HEK293 (cell line): ENCODE measurements at regions not wholly inside any gene's neighbourhood (a gene's known extent, or its start where the extent isn't known, plus 50 kb on each side); places are given as distances from the start of the nearest gene placed in this dataset.
A peak's percentile ranks its signal among the peaks of the same experiment; 100 is the strongest.
"Not testable (repeated sequence)": the region's sequence is repeated elsewhere in the genome, so short reads cannot be mapped to it uniquely, and the experiment has no call there.

Experiments used
- CTCF ChIA-PET: fragments of 350-600 bp; formaldehyde crosslinking; extraction: SDS; loops from one replicate; lab custom pipeline; 2021; ENCODE audit warnings: antibody characterized with exemption; lab: Yijun Ruan, JAX
- POLR2A ChIA-PET: fragments of 300-600 bp; formaldehyde crosslinking; extraction: SDS; loops from one replicate; lab custom pipeline; 2020; ENCODE audit warnings: antibody characterized with exemption, inconsistent platforms; lab: Yijun Ruan, JAX
- H3K27ac ChIP-seq: fragments of 200-500 bp; sonication (Bioruptor generic); 2 replicates; pipeline ENCODE4 v1.5.1; 2014; ENCODE audit warnings: low read depth, low read length, control low read depth, inconsistent platforms; ENCODE audit errors: extremely low read depth
- H3K36me3 ChIP-seq, 2 experiments: fragments of 200-500 bp in 1 of 2; sonication (Bioruptor generic) in 1 of 2; 1 replicate in 1 of 2; 2 replicates in 1 of 2; pipeline ENCODE4 v1.5.1; 2014 to 2017; ENCODE audit warnings: inconsistent platforms in 2 of 2, low read length in 2 of 2; ENCODE audit not compliant: control insufficient read depth in 2 of 2, insufficient read depth in 1 of 2
- H3K4me1 ChIP-seq: fragments of 200-500 bp; sonication (Bioruptor generic); 2 replicates; pipeline ENCODE4 v1.5.1; 2014; ENCODE audit warnings: mild to moderate bottlenecking, low read length, inconsistent platforms; ENCODE audit not compliant: control insufficient read depth, insufficient read depth
- H3K4me3 ChIP-seq: 2 replicates; pipeline ENCODE4 v1.5.1; 2011; ENCODE audit warnings: low read depth, mild to moderate bottlenecking, control low read depth, low read length, moderate library complexity
- H3K9me3 ChIP-seq: fragments of 200-500 bp; sonication (Bioruptor generic); 2 replicates; pipeline ENCODE4 v1.5.1; 2014; ENCODE audit warnings: low read depth, low read length, inconsistent platforms; ENCODE audit not compliant: control insufficient read depth, insufficient read depth
- BCL11B ChIP-seq: fragments of 450-650 bp; formaldehyde crosslinking; IDR thresholded peaks from 2 replicates; pipeline ENCODE4 v1.5.1; 2016; ENCODE audit warnings: low read depth, missing biosample characterization, missing genetic modification characterization
- KLF1 ChIP-seq: fragments of 450-650 bp; formaldehyde crosslinking; IDR thresholded peaks from 2 replicates; pipeline ENCODE4 v1.5.1; 2016; ENCODE audit warnings: missing biosample characterization, missing genetic modification characterization
- MZF1 ChIP-seq: fragments of 450-650 bp; formaldehyde crosslinking; IDR thresholded peaks from 2 replicates; pipeline ENCODE4 v1.5.1; 2017; ENCODE audit warnings: missing biosample characterization, missing genetic modification characterization, borderline replicate concordance
- PRDM1 ChIP-seq: fragments of 450-650 bp; formaldehyde crosslinking; IDR thresholded peaks from 2 replicates; pipeline ENCODE4; 2016; ENCODE audit warnings: missing biosample characterization, missing genetic modification characterization
- ZNF10 ChIP-seq: fragments of 450-650 bp; formaldehyde crosslinking; IDR thresholded peaks from 2 replicates; pipeline ENCODE4 v1.5.1; 2017; ENCODE audit warnings: missing biosample characterization, missing genetic modification characterization
- ZNF114 ChIP-seq: fragments of 450-650 bp; formaldehyde crosslinking; IDR thresholded peaks from 2 replicates; pipeline ENCODE4 v1.5.0; 2017; ENCODE audit warnings: missing biosample characterization, missing genetic modification characterization
- ZNF132 ChIP-seq: fragments of 450-650 bp; formaldehyde crosslinking; IDR thresholded peaks from 2 replicates; pipeline ENCODE4 v1.5.1; 2017; ENCODE audit warnings: missing biosample characterization, missing genetic modification characterization, borderline replicate concordance
- ZNF146 ChIP-seq: fragments of 450-650 bp; formaldehyde crosslinking; IDR thresholded peaks from 2 replicates; pipeline ENCODE4 v1.5.1; 2016; ENCODE audit warnings: missing biosample characterization, missing genetic modification characterization
- ZNF335 ChIP-seq: fragments of 450-650 bp; formaldehyde crosslinking; conservative IDR thresholded peaks from 2 replicates; pipeline ENCODE4 v1.5.1; 2016; ENCODE audit warnings: missing biosample characterization, missing genetic modification characterization
- ZNF530 ChIP-seq: fragments of 450-650 bp; formaldehyde crosslinking; IDR thresholded peaks from 2 replicates; pipeline ENCODE4 v1.5.1; 2016; ENCODE audit warnings: low read depth, missing biosample characterization, missing genetic modification characterization
- ZNF548 ChIP-seq: fragments of 450-650 bp; formaldehyde crosslinking; IDR thresholded peaks from 2 replicates; pipeline ENCODE4 v1.5.1; 2016; ENCODE audit warnings: missing biosample characterization, missing genetic modification characterization
- ZNF621 ChIP-seq: fragments of 450-650 bp; formaldehyde crosslinking; IDR thresholded peaks from 2 replicates; pipeline ENCODE4 v1.5.1; 2017; ENCODE audit warnings: missing biosample characterization, missing genetic modification characterization
- ZNF624 ChIP-seq: fragments of 450-650 bp; formaldehyde crosslinking; IDR thresholded peaks from 2 replicates; pipeline ENCODE4 v1.5.1; 2017; ENCODE audit warnings: missing biosample characterization, missing genetic modification characterization
- ZNF629 ChIP-seq: fragments of 450-650 bp; formaldehyde crosslinking; IDR thresholded peaks from 2 replicates; pipeline ENCODE4 v1.5.1; 2017; ENCODE audit warnings: missing biosample characterization, missing genetic modification characterization
- ZNF658 ChIP-seq: fragments of 450-650 bp; formaldehyde crosslinking; IDR thresholded peaks from 2 replicates; pipeline ENCODE4; 2016; ENCODE audit warnings: missing biosample characterization, missing genetic modification characterization
- ZSCAN23 ChIP-seq: fragments of 450-650 bp; formaldehyde crosslinking; IDR thresholded peaks from 2 replicates; pipeline ENCODE4 v1.5.1; 2016; ENCODE audit warnings: missing biosample characterization, missing genetic modification characterization
- TF ChIP-seq, protein P1 (sequence below): fragments of 450-650 bp; formaldehyde crosslinking; conservative IDR thresholded peaks from 2 replicates; pipeline ENCODE4 v1.5.1; 2016; ENCODE audit warnings: low read depth, missing biosample characterization, missing genetic modification characterization
- TF ChIP-seq, protein P2 (sequence below): fragments of 450-650 bp; formaldehyde crosslinking; IDR thresholded peaks from 2 replicates; pipeline ENCODE4 v1.5.1; 2016; ENCODE audit warnings: missing biosample characterization, missing genetic modification characterization
- TF ChIP-seq, protein P3 (sequence below): fragments of 450-650 bp; formaldehyde crosslinking; IDR thresholded peaks from 2 replicates; pipeline ENCODE4 v1.5.1; 2016; ENCODE audit warnings: missing biosample characterization, missing genetic modification characterization

DNA sequence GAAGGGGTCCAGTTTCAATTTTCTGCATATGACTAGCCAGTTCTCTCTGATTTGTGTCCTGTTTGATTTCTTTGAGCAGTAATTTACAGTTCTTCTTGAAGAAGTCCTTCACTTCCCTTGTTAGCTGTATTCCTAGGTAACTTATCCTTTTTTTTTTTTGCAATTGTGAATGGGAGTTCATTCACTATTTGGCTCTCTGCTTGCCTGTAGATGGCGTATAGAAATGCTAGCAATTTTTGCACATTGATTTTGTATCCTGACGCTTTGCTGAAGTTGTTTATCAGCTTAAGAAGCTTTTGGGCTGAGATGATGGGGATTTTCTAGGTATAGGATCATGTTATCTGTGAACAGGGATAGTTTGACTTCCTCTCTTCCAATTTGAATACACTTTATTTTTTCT is 77.6 kb upstream of the NID2 start:
- CTCF ChIA-PET: interaction anchor here (0.7 kb wide), 1 partner anchor 120 kb away, joined by 3 read pairs; no protein-coding TSS in a partner anchor
- TF ChIP-seq, protein P1, sequence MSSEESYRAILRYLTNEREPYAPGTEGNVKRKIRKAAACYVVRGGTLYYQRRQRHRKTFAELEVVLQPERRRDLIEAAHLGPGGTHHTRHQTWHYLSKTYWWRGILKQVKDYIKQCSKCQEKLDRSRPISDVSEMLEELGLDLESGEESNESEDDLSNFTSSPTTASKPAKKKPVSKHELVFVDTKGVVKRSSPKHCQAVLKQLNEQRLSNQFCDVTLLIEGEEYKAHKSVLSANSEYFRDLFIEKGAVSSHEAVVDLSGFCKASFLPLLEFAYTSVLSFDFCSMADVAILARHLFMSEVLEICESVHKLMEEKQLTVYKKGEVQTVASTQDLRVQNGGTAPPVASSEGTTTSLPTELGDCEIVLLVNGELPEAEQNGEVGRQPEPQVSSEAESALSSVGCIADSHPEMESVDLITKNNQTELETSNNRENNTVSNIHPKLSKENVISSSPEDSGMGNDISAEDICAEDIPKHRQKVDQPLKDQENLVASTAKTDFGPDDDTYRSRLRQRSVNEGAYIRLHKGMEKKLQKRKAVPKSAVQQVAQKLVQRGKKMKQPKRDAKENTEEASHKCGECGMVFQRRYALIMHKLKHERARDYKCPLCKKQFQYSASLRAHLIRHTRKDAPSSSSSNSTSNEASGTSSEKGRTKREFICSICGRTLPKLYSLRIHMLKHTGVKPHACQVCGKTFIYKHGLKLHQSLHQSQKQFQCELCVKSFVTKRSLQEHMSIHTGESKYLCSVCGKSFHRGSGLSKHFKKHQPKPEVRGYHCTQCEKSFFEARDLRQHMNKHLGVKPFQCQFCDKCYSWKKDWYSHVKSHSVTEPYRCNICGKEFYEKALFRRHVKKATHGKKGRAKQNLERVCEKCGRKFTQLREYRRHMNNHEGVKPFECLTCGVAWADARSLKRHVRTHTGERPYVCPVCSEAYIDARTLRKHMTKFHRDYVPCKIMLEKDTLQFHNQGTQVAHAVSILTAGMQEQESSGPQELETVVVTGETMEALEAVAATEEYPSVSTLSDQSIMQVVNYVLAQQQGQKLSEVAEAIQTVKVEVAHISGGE (tag by site-specific recombination): no peak
- TF ChIP-seq ZNF132: no peak
- TF ChIP-seq, protein P2, sequence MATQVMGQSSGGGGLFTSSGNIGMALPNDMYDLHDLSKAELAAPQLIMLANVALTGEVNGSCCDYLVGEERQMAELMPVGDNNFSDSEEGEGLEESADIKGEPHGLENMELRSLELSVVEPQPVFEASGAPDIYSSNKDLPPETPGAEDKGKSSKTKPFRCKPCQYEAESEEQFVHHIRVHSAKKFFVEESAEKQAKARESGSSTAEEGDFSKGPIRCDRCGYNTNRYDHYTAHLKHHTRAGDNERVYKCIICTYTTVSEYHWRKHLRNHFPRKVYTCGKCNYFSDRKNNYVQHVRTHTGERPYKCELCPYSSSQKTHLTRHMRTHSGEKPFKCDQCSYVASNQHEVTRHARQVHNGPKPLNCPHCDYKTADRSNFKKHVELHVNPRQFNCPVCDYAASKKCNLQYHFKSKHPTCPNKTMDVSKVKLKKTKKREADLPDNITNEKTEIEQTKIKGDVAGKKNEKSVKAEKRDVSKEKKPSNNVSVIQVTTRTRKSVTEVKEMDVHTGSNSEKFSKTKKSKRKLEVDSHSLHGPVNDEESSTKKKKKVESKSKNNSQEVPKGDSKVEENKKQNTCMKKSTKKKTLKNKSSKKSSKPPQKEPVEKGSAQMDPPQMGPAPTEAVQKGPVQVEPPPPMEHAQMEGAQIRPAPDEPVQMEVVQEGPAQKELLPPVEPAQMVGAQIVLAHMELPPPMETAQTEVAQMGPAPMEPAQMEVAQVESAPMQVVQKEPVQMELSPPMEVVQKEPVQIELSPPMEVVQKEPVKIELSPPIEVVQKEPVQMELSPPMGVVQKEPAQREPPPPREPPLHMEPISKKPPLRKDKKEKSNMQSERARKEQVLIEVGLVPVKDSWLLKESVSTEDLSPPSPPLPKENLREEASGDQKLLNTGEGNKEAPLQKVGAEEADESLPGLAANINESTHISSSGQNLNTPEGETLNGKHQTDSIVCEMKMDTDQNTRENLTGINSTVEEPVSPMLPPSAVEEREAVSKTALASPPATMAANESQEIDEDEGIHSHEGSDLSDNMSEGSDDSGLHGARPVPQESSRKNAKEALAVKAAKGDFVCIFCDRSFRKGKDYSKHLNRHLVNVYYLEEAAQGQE: no peak
- TF ChIP-seq ZNF335 (tag by site-specific recombination): no peak
- TF ChIP-seq ZSCAN23 (tag by site-specific recombination): no peak
- TF ChIP-seq ZNF548: no peak
- TF ChIP-seq, all 188 proteins: peak for 0
- Histone ChIP-seq H3K4me1 (no peaks in the 10 kb centered on the region), H3K27ac (no peak overlapping the region), H3K9me3 (no peaks in the 10 kb centered on the region), H3K36me3 (no peaks in the 10 kb centered on the region), H3K4me3 (no peak overlapping the region)
- POLR2A ChIA-PET: no interaction called here

DNA sequence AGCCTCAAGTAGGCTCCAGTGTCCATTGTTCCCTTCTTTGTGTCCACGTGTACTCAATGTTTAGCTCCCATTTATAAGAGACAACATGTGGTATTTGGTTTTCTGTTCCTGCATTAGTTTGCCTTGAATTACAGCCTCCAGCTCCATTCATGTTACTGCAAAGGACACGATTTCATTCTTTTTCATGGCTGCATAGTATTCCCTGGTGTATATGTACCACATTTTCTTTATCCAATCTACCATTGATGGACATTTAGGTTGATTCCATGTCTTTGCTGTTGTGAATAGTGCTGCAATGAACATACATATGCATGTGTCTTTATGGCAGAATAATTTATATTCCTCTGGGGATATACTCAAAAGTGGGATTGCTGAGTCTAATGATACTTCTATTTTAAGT is 75.2 kb upstream of the NID2 start:
- CTCF ChIA-PET: not testable (repeated sequence)

DNA sequence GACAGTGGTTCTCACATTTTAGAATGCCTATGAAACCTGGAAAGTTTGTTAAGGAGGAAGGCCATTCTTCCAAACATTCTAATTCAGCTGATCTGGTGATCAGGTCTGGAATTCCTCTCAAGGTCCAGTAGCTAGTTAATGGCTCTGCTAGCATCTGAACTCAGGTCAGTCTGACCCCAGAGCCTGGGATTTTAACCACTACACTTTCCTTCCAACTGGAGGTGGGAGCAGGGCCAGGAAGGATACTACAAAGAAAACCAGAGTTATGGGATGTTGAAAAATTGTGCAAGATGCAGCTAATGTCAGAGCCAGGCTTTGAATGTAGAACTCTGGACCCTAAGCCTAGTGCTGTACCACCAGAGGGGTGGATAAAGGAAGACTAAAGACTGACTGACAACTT is 73.6 kb upstream of the NID2 start:
- ChIA-PET CTCF (interaction anchor here (0.6 to 1.0 kb wide), 2 partner anchors 859 to 860 kb away, joined by 3 read pairs; no protein-coding TSS in a partner anchor), POLR2A (no interaction called here)
- Histone ChIP-seq H3K27ac (no peak overlapping the region), H3K4me1 (no peaks in the 10 kb centered on the region), H3K36me3 (no peaks in the 10 kb centered on the region), H3K4me3 (no peak overlapping the region), H3K9me3 (no peaks in the 10 kb centered on the region)
- TF ChIP-seq ZNF624 (tag by site-specific recombination) (no peak), ZNF530 (tag by site-specific recombination) (no peak), ZNF114 (tag by site-specific recombination) (no peak), KLF1 (no peak), ZNF10 (tag by site-specific recombination) (no peak), MZF1 (tag by site-specific recombination) (no peak), PRDM1 (tag by site-specific recombination) (no peak), ZNF658 (no peak), ZNF621 (tag by site-specific recombination) (no peak), BCL11B (tag by site-specific recombination) (no peak), ZNF629 (tag by site-specific recombination) (no peak)
- TF ChIP-seq, protein P2: no peak
- TF ChIP-seq, protein P3, sequence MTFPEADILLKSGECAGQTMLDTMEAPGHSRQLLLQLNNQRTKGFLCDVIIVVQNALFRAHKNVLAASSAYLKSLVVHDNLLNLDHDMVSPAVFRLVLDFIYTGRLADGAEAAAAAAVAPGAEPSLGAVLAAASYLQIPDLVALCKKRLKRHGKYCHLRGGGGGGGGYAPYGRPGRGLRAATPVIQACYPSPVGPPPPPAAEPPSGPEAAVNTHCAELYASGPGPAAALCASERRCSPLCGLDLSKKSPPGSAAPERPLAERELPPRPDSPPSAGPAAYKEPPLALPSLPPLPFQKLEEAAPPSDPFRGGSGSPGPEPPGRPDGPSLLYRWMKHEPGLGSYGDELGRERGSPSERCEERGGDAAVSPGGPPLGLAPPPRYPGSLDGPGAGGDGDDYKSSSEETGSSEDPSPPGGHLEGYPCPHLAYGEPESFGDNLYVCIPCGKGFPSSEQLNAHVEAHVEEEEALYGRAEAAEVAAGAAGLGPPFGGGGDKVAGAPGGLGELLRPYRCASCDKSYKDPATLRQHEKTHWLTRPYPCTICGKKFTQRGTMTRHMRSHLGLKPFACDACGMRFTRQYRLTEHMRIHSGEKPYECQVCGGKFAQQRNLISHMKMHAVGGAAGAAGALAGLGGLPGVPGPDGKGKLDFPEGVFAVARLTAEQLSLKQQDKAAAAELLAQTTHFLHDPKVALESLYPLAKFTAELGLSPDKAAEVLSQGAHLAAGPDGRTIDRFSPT (tag by site-specific recombination): no peak

More for the DNA sequence above, 75.2 kb upstream of the NID2 start:
- H3K9me3 ChIP-seq, POLR2A ChIA-PET, H3K4me3 ChIP-seq, H3K36me3 ChIP-seq: not testable (repeated sequence)
- TF ChIP-seq ZNF146 (tag by site-specific recombination): peak; percentile 66
- TF ChIP-seq, all 188 proteins: peak for 1; not testable (repeated sequence) for 187
- H3K4me1 ChIP-seq, H3K27ac ChIP-seq: not testable (repeated sequence)
